Fibroblast of gingiva (primary cell): ENCODE measurements at regions not wholly inside any gene's neighbourhood (a gene's known extent, or its start where the extent isn't known, plus 50 kb on each side); places are given as distances from the start of the nearest gene placed in this dataset.
A peak's percentile ranks its signal among the peaks of the same experiment; 100 is the strongest.

ENCODE experiments used
- DNase-seq: peaks from one replicate; pipeline ENCODE4 v3.0.0-alpha.2; 2011; ENCODE audit warnings: low read depth

DNA sequence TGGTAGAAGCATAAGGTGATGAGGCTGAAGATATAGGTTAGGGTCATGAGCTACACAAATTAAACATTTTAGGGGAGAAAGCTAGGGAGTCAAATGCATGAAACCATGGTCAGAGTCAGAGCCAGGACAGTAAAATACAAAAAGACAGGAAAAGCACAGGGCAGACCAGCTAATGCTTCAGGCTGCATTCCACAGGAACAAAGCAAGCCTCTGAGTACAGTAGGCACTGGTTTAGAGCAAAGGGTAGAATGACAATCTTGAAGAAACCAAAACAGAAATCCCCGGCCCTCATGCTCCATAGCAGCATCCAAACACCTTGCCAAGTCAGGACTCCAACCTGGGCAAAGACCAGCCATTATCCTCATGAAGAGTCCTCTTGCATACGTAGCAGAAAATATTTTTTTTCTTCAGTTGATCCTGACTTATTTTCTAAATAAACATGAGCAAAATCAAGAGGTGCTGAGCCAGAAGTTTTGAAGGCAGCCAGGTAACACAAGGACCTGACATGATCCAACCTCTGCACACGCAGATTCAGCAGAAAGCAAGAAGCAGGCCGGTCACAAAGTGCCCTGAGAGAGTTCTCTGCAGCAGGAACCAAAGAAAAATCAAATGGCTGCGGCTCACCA lies 273.1 kb downstream of the TTLL7 start:
- DNase-seq, result no peak

DNA sequence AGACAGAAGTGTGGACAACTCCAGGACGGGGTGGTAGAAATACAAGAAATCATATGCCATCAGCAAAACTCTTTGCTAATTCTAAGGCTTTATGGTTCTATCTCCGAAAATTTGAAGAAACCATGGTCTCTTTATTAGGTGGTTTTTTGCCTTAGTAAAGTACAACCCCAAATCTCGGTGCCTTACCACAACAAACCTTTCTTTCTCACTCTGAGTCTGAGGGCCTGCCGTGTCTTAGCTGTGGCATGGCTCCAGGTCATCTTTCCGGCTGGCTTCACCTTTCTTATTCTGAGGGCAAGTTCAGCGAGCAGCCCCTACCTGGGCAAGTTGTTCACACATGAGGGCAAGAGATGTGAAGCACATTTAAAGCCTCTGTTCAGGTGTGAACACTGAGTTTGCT lies 280.6 kb downstream of the TTLL7 start:
- no peak for DNase-seq

DNA sequence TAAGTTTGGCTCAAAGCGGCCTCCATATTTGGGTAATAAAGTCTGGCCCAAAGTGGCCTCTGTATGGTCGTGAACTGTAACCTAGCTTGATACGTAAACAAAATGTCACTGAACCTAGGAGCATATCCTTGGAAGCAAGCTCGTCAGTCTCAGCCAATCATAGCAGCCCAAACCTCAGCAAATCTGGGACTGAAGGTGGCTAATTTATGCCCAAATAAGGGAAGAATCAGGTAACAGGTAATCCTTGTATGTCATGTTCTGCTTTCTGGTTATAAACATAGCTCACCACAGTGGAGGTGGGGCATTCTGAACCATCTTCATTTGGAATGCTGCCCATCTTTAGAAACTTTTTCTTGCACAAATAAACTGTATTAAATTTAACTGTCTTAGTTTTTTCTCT lies 281.1 kb downstream of the TTLL7 start:
- DNase-seq, result no peak

DNA sequence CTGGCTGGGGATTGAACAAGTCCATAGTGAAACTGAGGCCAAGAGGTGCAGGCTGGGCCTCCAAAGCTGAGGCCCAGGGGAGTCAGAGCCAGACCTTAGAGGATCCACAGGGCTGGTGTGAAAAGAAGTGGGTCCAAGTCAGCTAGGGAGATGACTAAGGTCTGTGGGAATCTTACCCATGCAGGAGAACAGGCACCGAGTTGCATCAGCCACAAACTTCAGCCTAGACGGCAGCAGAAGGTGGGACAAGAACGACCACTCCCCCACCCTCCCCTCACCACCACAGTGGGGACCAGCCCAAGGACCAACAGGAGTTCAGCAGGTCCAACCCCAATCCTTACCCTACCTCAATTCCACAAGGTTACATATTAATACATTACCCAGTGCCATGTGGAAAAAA lies 282.3 kb downstream of the TTLL7 start:
- no peak for DNase-seq

DNA sequence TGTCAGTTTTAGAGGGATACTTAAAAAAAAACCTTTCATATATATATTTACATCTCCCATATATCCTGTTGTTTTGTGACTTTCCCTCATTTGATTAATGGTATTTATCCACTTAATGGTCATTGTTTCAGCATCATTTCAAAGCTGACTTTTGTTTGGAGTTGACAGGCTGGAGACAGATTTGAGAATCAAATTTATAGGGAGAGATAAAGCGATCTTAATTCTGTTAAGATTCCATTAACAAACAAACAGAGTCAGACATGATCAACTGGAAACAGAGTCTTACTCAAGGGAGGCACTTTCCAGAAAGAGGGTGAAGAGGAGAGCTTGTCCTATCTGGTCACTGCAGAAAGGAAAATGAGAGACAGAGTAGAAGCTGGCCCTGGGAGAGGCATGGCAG lies 283.4 kb downstream of the TTLL7 start:
- DNase-seq, result no peak

DNA sequence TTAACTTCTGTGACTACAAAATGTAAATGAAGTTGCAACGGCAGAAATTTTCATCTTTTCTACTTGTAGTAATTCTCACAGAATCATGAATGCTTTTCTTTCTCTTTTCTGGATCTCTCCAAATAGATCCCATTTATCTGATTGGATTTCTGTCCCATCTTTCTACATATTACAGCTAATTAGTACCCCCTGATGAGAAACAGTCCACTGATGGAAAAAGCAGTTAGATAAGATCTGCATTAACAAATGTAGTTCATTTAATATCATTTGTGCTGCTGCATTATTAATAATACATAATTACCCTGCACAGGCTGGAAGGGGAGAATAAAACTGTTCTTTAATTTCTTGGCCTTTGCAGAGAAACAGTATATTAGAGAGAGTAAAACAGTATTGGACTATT lies 289.3 kb downstream of the TTLL7 start:
- DNase-seq, result no peak

DNA sequence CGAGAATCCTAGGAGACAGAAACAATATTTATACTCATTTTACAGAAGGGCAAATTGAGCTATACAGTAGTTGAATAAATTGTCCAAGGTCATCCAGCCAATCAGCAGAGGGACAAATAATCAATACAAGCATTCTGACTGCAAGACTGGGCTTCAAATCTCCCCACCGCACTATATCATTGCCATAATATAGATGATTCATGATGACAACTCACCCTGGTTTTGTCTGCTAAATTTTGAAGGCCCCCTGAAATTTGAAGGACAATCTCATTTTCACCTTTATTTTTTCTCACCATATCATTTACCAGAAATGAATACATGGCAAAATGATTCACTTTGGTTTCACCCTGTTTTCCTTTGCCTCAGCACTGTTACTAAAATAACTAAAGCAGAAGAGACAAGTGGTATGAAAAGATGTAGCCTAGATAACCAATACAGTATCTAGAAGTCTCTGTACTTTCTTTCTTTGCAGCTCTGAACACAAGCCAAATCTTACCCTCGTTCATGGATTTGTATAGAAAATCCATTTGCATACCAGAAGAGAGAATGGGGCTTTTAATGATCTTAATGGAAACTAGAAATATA lies 292.5 kb downstream of the TTLL7 start:
- DNase-seq, result no peak

DNA sequence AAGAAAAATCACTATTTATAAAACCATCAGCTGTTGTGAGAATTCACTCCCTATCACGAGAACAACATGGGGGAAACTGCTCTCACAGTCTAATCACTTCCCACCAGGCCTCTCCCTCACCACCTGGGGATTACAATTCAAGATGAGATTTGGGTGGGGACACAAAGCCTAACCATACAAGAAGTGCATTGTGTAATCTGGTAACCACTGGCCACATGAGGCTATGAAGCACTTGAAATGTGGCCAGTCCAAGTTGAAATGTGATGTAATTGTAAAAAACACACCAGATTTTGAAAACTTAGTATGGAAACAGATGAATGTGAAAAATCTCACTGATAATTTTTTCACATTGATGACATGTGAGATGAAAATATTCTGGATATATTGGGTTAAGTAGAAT lies 293.8 kb downstream of the TTLL7 start:
- DNase-seq, result peak; percentile 48

DNA sequence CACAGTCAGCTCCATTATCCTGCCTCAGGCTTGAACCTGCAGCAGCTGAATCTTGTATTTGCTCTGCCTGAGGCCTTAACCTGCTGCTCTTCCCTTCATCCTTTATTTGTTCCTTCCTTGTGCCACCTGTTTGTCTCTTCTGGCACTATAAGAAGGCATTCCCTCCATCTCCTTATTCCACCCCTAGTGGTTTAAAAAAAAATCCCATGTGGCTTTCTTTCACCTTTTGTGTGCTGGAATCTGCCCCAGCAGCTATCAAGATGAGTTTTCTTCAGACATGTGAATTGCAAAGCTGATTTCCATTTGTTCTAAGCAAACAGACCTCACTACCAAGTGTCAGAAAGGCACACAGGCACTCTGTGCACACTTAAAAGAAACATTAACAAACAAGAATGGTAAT lies 294.6 kb downstream of the TTLL7 start:
- no peak for DNase-seq

DNA sequence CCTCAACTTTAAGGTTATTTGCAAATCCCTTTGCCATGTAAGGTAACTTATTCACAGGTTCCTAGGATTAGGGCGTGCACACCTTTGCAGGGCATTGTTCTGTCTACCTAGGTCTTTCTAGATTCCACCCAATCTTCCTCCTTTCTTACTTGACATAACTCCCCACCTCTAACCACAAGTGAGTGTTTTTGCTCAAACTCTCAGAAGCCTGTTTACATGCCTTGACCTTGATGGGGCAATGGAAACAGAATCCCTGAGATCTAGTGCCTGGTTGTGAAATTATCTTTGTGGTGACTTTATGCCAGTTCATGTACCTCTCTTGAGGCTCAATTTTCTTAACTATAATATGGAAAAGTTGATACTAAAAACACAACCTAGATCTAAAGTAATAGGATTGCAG lies 296.6 kb downstream of the TTLL7 start:
- DNase-seq, result peak; percentile 29

DNA sequence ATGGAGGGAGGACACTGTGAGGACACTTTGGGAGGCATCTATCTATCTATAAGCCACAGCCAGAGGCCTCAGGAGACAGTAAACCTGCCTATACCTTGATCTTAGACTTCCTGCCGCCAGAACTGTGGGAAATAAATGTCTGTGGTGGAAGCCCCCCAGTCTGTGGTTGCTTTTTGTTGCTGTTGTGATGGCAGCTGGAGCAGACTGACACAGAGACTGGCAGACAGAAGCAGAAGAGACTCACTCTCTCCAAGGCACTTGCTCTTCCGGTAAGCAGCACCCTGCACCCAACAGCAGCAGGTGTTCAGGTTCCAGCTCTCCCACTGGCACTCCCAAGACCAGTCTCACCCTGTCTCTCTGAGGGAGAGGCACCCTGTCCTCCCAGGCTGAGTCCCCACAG lies 297.6 kb downstream of the TTLL7 start:
- no peak for DNase-seq

DNA sequence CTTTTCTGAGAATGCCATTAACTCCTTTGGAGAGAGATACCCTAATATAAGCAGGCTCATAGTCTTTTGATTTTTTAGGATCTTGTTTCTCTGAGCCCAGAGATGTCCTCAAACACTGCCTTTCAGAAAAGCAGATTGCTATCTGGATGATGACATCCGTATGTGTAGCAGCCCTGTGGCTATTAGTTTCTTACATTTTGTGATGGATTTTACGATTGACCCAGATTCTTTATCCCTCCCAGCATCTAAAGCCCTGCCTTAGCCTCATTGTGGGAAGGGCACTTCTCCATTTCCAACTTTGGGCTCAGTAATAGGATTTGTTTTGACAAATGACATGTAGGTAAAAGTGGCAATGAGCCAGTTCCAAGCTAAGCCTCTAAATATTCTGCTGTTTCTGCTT lies 300.3 kb downstream of the TTLL7 start:
- no peak for DNase-seq

DNA sequence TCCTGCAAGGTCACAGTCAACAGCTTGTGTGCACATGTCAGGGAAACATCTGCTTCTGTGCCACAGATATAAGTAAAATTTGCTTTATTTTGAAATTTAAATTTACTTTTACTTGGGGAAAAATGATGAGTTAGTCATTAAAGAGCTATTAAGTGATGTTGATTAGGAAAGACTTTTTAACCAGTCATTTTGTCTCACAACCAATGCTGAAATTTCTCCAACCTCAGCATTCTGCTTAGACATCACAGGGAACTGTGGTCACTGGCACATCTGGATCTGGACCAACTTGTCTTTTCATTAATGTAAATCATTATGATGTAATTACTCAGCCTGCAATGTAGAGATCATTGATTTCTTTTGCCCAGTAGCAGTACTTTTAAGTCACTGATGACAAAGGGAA lies 301.0 kb downstream of the TTLL7 start:
- no peak for DNase-seq

DNA sequence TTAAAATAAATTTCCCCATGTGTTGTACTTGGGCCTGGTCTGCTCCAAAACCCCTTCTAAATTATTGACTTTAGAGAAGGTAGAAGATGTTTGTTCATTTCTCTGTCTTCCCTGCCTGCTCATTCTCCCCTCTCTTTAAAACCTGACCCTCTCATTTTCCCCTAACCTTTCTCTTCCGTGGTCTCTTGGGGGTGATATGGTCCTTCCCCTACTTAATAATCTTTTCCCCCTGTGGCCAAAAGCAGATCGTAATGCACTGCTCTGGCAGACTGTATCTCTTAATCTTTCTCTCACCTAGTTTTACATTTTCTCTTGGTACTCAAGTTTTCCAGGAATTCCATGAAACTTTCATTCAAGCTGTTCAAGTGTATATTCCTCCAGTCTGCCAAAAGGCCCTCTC lies 301.7 kb downstream of the TTLL7 start:
- DNase-seq, result no peak

DNA sequence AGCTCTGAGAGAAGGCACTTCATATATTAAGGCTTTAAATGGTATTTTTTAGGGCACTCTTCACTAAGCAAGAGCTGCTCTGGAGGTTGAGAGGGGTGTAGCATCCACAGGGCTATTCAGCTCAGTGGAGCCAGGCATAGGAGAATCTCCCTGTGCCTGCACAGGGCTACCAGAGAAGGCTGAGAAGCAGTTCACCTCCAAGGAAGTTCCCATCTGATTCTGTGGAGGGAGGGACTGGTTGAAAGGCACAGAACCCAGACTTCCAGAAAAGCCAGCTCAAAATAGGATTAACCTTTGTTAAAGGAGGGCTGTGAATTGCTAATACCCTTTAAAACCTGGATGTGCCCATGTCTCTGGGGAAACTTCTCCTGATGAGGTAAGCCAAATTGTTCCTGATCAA lies 304.5 kb downstream of the TTLL7 start:
- no peak for DNase-seq

DNA sequence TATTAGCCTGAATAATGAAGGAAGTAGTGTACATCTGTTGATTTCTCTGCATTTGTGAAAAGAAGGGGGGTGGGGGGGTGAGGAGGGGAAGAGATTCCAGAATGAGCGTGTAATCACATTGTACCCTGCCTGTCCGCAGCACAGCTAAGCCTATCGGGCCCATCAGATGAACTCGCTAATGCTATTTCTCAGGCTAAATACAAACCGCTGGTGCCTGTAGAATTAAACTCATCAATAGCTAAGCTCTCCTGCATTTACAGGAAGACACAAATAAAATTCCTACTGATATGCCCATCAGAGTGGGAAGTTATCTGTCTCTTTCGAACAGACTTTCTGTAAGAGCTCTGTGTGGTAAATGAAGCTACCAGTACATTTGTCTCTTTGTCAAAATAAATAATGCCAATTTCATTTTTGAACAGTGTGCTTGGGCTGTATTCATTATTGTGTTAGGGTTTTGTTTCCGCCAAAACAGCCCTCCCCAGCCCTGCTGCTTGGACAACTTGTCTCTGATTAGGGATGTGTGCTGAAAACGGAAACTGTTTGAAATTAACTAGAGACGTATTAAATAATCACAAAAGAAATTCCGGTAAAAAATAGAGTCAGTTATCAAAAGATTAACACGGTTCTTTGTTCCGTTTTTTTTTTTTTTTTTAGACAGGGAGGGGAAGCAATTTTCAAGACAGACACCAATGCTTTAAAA lies 305.4 kb downstream of the TTLL7 start:
- no peak for DNase-seq

DNA sequence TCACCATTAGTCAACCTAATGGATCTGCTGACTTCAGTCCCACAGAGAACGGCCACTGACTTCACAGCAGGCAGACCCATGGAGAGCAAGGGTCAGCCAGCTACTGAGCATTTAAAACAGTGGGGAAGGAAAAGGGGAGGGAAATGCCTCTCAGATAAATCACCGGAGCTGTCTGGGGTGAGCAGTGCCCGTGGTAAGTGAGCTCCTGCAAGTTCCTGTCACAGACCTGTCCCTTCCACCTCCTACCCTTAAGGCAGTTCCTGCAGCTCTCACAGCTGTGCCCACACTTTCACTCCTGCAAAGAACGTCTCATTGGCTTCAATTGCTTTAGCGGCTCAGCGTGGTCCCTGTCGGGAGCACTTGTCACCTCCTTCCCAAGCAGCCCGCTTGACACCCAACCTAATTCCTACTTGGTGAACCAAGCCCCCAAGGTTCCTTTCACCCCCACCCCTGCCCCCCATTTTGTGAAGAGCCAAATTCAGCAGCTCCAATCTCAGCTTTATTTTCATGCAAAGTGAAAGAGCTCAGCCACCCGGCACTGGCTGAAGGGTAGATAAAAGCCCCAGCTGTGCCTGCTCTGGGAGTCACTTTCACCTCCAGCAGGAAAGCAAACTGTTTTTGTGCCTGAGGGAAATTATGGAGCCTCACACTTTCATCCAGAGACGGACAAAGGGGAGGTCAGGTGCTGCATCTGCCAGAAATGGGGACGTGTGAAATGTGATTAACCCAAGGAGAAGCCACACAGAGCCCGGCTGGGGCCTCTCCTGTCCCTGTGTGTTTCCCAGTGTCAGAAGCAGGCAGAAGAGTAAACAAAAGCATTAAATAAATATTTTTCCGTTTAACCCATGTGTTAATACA lies 306.2 kb downstream of the TTLL7 start:
- peak; percentile 15 for DNase-seq

DNA sequence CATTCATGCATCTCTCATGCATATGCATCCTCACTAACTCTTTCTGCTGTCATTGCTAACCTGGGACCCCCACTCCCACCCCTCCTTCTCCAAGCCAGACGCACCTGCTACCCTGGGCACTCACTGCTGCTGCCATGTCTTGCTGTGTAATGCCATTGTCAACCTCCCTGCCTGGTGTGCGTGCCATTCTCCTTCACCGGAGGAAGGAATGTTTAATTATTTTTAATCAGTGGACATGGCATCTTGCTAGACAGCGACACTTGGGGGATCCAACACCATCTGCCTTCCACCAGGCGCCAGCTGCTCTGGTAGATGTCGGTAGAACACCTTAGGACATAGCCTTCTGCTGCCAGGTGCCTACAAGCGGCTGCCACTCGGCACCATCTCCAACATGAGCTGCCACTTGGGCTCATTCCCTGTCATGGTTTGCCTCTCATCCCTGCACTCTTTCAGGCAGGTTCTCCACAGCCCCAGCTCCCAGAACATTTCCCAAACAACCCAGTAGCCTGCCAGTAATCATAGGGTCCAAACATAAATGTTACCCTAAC lies 306.9 kb downstream of the TTLL7 start:
- DNase-seq, result no peak

DNA sequence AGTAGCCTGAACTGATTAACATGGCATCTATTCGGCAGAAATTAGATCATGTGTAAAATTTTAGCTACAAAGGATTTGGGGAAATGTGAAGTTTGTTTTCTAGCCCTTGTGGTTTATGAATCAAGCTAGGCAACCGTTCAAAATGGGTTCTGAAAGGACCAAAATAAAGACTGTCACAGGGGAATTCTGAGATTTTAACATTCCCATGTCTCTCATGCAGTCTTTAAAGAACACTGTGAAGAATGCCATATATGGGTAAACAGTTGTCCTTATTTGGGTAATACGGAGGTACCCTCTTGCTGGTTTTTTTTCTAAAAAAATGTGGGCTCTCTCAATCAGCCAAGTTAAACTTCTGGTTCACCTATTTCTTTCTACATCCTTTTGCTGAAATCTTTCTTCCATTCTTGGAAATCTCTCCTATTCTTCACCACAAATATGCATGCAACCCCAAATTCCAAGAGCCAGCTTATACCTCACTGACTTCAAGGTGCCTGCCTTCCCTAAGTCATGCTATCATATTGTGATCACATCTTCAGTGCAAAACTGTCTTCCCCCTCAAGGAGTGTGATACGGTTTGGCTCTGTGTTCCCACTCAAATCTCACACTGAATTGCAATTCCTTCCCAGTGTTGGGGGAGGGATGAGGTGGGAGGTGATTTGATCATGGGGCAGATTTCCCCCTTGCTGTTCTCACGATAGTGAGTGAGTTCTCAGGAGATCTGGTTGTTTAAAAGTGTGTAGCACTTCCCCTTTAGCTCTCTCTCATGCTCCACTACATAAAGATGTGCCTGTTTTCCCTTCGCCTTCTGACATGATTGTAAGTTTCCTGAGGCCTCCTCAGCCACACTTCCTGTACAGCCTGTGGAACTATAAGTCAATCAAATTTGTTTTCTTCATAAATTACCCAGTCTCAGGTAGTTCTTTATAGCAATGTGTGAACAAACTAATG lies 308.7 kb downstream of the TTLL7 start:
- DNase-seq, result no peak

DNA sequence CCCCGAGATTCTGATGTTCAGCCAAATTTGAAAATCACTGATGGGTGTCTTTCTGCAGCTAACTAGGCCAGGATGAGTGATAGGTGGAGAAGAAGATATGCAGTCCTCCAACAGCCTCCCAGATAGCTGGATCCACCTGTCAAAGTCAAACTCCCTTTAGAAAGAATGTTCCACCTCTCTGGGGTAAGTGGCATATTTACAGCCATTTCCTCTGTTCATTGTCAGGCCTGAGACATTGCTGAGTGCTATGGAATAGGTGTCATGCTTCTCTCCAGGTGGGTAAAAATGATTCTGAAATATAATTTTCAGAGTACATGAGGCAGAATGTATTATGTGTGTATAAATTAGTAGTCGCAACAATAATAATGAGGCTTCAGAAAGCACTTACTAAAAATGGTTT lies 316.8 kb downstream of the TTLL7 start:
- no peak for DNase-seq

DNA sequence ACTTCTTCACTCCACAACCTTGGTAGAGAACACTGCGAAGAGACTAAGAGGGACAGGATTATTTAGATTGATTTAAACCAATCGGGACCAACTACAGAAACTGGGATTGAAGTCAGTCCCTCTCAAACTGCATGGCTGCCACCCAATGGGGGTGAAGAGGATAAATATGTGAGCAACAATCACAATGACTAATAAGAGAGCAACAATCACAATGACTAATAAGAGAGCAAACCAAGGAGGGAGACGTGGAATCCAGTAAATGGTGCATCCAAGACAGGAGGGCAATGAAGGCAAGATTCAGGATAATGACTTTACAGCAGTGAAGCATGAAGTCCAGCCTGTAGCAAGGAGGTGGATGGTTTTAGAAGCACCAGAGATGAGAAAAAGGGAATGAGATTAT lies 322.8 kb downstream of the TTLL7 start:
- no peak for DNase-seq
